GM12891 (cell line): ENCODE measurements at regions not wholly inside any gene's neighbourhood (a gene's known extent, or its start where the extent isn't known, plus 50 kb on each side); places are given as distances from the start of the nearest gene placed in this dataset.

Source experiments
- DNase-seq: peaks from one replicate; pipeline ENCODE4 v3.0.0; 2011; ENCODE audit warnings: low spot score; ENCODE audit not compliant: insufficient read length
- FAIRE-seq: peaks from 2 replicates; lab custom pipeline; 2011; peaks lifted over from hg19 to GRCh38; lab: Jason Lieb, UNC
- PAX5 ChIP-seq: IDR thresholded peaks from 2 replicates; pipeline ENCODE4 v1.6.1; 2011; ENCODE audit warnings: low read length, moderate library complexity, mild to moderate bottlenecking; ENCODE audit not compliant: insufficient read depth, severe bottlenecking
- POLR2A ChIP-seq: IDR thresholded peaks from 2 replicates; pipeline ENCODE4 v1.6.1; 2011; ENCODE audit warnings: low read depth, low read length, control low read depth
- POLR2AphosphoS5 ChIP-seq: IDR thresholded peaks from 2 replicates; pipeline ENCODE4 v1.6.1; 2011; ENCODE audit warnings: low read depth, low read length, control low read depth
- POU2F2 ChIP-seq: IDR thresholded peaks from 2 replicates; pipeline ENCODE4 v1.6.1; 2011; ENCODE audit warnings: low read depth, mild to moderate bottlenecking, control low read depth, low read length, moderate library complexity
- SPI1 ChIP-seq: IDR thresholded peaks from 2 replicates; pipeline ENCODE4 v1.6.1; 2011; ENCODE audit warnings: low read depth, low read length, control low read depth
- TAF1 ChIP-seq: IDR thresholded peaks from 2 replicates; pipeline ENCODE4 v1.6.1; 2011; ENCODE audit warnings: low read depth, low read length, control low read depth

GRCh38 chr4:80136270-80136669, 61.0 kb upstream of the PRDM8 start:
- no peak for FAIRE-seq
- TF ChIP-seq PAX5 (no peak), POLR2AphosphoS5 (no peak), SPI1 (no peak), POU2F2 (no peak)
- DNase-seq, result no peak

DNA sequence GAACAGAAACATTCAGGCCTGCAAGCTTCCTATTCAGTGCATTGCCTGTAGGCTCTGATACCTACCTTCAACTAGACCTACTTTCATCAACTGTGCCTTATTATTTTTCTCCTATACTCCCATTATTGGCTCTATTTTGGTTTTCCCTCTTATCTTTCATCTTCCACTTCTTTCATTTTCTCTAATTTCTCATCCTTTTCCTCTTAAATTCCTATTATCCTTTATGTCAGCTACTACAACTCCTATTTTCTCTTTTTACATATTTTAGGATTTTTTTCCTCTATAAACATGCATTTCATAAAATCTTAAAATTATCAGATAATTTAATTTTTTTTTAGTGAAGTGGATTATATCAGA, 61.6 kb upstream of the PRDM8 start:
- TF ChIP-seq TAF1 (no peak), POLR2AphosphoS5 (no peak), PAX5 (no peak), POLR2A (no peak), POU2F2 (no peak), SPI1 (no peak)
- FAIRE-seq, result no peak

GRCh38 chr4:80134936-80135701, 62.1 kb upstream of the ANTXR2 start:
- no peak for TF ChIP-seq PAX5
- no peak for TF ChIP-seq SPI1
- no peak for TF ChIP-seq TAF1
- no peak for TF ChIP-seq POLR2AphosphoS5
- TF ChIP-seq POLR2A, result no peak
- no peak for TF ChIP-seq POU2F2
- no peak for FAIRE-seq
- DNase-seq, result no peak

More for the DNA sequence above, 61.6 kb upstream of the PRDM8 start:
- no peak for DNase-seq

- TF ChIP-seq POLR2AphosphoS5, result no peak
- TF ChIP-seq SPI1, result no peak
- TF ChIP-seq PAX5, result no peak
- TF ChIP-seq POU2F2, result no peak
- no peak for TF ChIP-seq POLR2A
- TF ChIP-seq TAF1, result no peak
- FAIRE-seq, result no peak
Measured at GRCh38 chr4:80133240-80133783, 60.3 kb upstream of the ANTXR2 start.

GRCh38 chr4:80129785-80130184, 56.8 kb upstream of the ANTXR2 start:
- DNase-seq (no peak), FAIRE-seq (no peak)
- TF ChIP-seq PAX5, result no peak

More at GRCh38 chr4:80133240-80133783, 60.3 kb upstream of the ANTXR2 start:
- DNase-seq, result no peak

DNA sequence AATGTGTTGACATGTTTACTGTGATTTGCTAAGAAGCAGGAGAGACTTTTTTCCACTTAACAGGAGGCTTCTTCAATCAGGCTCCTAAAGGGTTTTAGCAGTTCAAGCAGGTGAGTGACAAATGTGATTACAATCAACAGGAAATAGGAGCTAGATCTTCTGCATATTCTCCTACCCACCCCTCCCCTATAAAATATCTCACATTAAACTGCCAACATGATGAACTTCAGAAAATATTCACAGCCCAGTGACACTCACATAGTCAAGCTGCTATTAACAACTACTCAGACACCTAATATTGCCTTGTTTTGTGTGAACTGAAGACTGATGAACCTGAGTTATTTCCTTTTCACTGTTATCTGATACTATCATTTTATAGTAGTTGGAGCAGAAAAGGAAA, 55.9 kb upstream of the ANTXR2 start:
- DNase-seq (no peak), FAIRE-seq (no peak)
- TF ChIP-seq POLR2A, result no peak
- TF ChIP-seq PAX5, result no peak
- TF ChIP-seq SPI1, result no peak

DNA sequence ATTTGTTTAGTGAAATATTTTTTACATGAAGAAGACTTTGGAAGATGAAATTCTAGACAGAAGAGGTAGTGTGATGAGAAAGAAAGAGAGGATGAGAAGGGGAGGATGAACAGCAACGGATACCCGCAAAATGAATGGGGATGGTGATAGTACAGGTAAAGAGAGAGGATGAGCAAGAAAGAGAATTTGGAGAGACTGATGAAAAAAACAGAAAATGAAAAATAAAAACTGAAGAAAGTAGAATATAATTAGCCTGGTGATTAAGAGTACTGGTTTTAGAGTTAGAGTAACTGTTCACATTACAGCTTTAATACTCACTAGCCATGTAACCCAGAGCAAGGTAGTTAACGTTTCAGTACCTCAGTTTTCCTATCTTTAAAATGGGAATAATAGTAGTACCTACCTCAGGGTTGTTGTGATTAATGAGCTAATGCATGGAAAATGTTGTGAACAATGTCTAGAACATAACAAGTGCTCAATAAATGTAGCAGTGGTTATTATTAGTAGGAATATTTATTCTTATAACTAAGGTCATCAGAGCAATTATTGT, 54.9 kb upstream of the ANTXR2 start:
- TF ChIP-seq TAF1 (no peak), SPI1 (no peak), POLR2AphosphoS5 (no peak), PAX5 (no peak), POU2F2 (no peak), POLR2A (no peak)
- DNase-seq, result no peak
- no peak for FAIRE-seq

DNA sequence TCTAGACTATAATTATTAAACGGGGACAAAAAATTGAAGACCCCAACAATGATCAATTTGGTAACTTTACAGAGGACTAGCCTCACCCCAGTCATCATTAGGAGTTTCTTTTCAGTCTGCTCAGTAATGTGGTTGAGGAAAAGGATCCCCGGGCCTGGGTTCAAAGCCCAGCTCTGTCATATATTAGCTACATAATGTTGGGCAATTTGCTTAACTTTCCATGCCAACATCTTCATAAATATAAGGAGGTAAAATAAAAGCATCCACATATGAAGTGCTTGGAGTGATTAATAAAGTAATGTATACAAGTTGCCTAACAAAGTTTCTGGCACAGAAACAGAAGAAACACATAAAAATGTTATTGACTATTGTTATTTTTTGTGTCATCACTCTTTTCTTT, 53.4 kb upstream of the ANTXR2 start:
- TF ChIP-seq PAX5 (no peak), SPI1 (no peak), POU2F2 (no peak), POLR2AphosphoS5 (no peak), TAF1 (no peak), POLR2A (no peak)
- FAIRE-seq (no peak), DNase-seq (no peak)

DNA sequence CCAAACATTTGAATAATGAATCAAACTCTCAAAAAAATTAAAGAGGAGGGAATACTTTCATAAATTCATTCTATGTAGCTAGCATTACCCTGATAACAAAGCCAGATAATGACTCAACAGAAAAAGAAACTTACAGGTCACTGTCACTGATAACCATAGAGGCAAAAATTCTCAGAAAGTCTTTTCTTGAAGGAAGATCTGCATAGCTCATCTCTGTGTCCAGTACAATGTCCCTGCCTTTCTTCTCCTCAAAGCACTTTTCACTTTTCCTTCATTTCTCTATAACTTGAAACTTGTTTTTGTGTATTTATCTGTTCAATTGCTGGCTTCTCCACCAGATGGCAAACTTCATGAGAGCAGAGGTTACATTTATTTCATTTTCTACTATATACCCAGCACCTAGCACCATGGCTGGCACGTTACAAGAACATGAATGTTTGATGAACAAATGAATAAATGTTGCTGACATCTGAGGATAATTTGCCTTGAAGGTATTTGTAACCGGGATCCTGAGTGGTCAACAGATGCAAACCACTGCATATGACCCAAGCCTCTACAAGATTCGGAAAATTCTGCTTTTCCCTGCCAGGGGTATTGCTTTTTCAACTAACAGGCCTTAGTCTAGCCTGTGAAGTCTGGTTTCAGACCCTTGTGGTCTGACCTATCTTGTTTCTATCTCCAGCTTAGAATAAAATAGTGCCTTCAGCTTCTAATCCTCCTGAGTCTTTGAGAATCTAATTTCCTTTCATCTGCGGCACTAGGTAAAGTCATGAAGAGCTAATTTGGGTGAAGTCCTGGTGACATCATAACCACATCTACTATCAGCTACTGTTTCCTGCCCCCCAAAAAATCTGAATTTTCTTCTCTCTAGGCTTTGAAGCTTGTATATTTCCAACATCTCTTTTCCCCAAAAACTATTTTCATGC, 52.5 kb upstream of the ANTXR2 start:
- FAIRE-seq, result no peak
- DNase-seq, result no peak
- no peak for TF ChIP-seq POLR2AphosphoS5
- no peak for TF ChIP-seq TAF1
- no peak for TF ChIP-seq SPI1
- TF ChIP-seq POU2F2, result no peak

DNA sequence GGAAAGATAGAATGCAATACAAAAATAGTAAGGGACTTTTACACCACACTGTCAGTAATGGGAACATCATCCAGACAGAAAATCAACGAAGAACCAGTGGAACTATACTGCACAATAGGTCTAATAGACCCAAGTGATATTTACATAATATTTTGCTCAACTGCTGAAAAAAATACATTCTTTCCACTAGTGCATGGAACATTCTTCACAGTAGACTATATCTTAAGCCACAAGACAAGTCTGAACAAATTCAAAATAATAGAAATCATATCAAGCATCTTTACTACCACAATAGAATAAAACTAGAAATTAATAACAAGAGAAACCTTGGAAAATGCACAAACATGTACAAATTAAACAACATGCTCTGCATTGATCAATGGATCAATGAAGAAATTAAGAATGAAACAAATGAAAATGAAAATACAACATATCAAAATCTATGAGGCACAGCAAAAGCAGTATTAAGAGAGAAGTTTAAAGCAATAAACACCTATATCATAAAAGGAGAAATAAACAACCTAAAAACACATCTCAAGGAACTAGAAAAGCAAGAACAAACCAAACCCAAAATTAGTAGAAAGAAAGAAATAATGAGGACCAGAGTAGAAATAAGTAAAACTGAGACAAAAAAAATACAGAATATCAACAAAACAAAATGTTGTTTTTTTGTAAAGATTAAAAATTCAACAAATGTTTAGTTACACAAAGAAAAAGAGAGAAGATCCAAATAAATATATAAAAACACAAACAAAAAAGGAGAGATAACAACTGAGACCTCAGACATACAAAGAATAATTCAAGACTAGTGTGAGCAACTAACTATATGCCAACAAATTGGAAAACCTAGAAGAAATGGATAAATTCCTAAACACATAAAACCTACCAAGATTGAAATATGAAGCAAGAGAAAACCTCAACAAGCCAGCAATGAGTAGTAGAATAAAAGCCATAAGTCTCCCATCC, 51.5 kb upstream of the ANTXR2 start:
- FAIRE-seq (no peak), DNase-seq (no peak)
- TF ChIP-seq POU2F2 (no peak), SPI1 (no peak), POLR2A (no peak)
